HG03460 (cell line): ENCODE measurements at regions not wholly inside any gene's neighbourhood (a gene's known extent, or its start where the extent isn't known, plus 50 kb on each side); places are given as distances from the start of the nearest gene placed in this dataset.

Source experiments
- ATAC-seq: cut with Tn5 transposase; IDR thresholded peaks from one replicate; pipeline ENCODE4 v1.9.1; 2021; ENCODE audit not compliant: unreplicated experiment

- ATAC-seq: no peak
Measured at GRCh38 chr7:118075936-118076335, 108.0 kb upstream of the LSM8 start.

GRCh38 chr7:118076564-118076963 lies 107.4 kb upstream of the LSM8 start:
- ATAC-seq: no peak

GRCh38 chr7:118078015-118078414 lies 105.9 kb upstream of the LSM8 start:
- no peak for ATAC-seq

GRCh38 chr7:118079369-118079768 lies 104.6 kb upstream of the LSM8 start:
- no peak for ATAC-seq

- ATAC-seq: peak; percentile 89
Measured at GRCh38 chr7:118080947-118081346, 103.0 kb upstream of the LSM8 start.

- ATAC-seq: no peak
Measured at GRCh38 chr7:118082506-118082905, 101.5 kb upstream of the LSM8 start.

- no peak for ATAC-seq
Measured at GRCh38 chr7:118085000-118085399, 99.0 kb upstream of the LSM8 start.

GRCh38 chr7:118087126-118087525 lies 96.8 kb upstream of the LSM8 start:
- no peak for ATAC-seq

GRCh38 chr7:118094044-118094443 lies 89.9 kb upstream of the LSM8 start:
- ATAC-seq: no peak

- ATAC-seq: peak; percentile 61
Measured at GRCh38 chr7:118104812-118105441, 79.0 kb upstream of the LSM8 start.

- no peak for ATAC-seq
Measured at GRCh38 chr7:118109607-118110006, 74.4 kb upstream of the LSM8 start.

- ATAC-seq: no peak
Measured at GRCh38 chr7:118110178-118110925, 73.6 kb upstream of the LSM8 start.

GRCh38 chr7:118111347-118111746 lies 72.6 kb upstream of the LSM8 start:
- ATAC-seq: no peak

GRCh38 chr7:118114175-118114574 lies 69.8 kb upstream of the LSM8 start:
- ATAC-seq: no peak

- ATAC-seq: no peak
Measured at GRCh38 chr7:118129041-118129795, 54.7 kb upstream of the LSM8 start.

GRCh38 chr7:118132764-118133163 lies 51.2 kb upstream of the LSM8 start:
- no peak for ATAC-seq
